SK-N-SH treated with all-trans-retinoic acid at 6 μM for 48 hours (cell line): ENCODE measurements at regions not wholly inside any gene's neighbourhood (a gene's known extent, or its start where the extent isn't known, plus 50 kb on each side); places are given as distances from the start of the nearest gene placed in this dataset.

Experiments
- ATAC-seq: fragments of 200-7000 bp; cut with Tn5 transposase; 3 replicates; pipeline ENCODE4 v1.9.1; 2020; ENCODE audit warnings: mild to moderate bottlenecking, moderate library complexity
- ARNTL ChIP-seq: fragments of 450-650 bp; formaldehyde crosslinking; IDR thresholded peaks from 2 replicates; pipeline ENCODE4 v1.5.0; 2020; ENCODE audit warnings: low read depth, mild to moderate bottlenecking, moderate library complexity, borderline replicate concordance
- BACH2 ChIP-seq: fragments of 250-450 bp; sonication (Bioruptor Pico); IDR thresholded peaks from 2 replicates; pipeline ENCODE4 v1.9.0; 2021; ENCODE audit warnings: mild to moderate bottlenecking, borderline replicate concordance
- CSDC2 ChIP-seq: fragments of 250-450 bp; sonication (Bioruptor Pico); IDR thresholded peaks from 2 replicates; pipeline ENCODE4 v1.5.0; 2020; ENCODE audit warnings: mild to moderate bottlenecking, moderate library complexity
- ESRRG ChIP-seq: fragments of 250-450 bp; sonication (Bioruptor Pico); IDR thresholded peaks from 2 replicates; pipeline ENCODE4 v1.6.1; 2021; ENCODE audit warnings: mild to moderate bottlenecking
- GLIS3 ChIP-seq: fragments of 250-450 bp; sonication (Bioruptor Pico); IDR thresholded peaks from 2 replicates; pipeline ENCODE4 v1.5.0; 2020; ENCODE audit warnings: mild to moderate bottlenecking, moderate library complexity
- ISL1 ChIP-seq: fragments of 250-450 bp; sonication (Bioruptor Pico); IDR thresholded peaks from 2 replicates; pipeline ENCODE4 v2.1.2; 2022; ENCODE audit warnings: mild to moderate bottlenecking, moderate library complexity
- OSR1 ChIP-seq: fragments of 250-450 bp; sonication (Bioruptor Pico); IDR thresholded peaks from 2 replicates; pipeline ENCODE4 v1.8.0; 2022; ENCODE audit warnings: moderate library complexity, mild to moderate bottlenecking, inconsistent platforms
- POU6F1 ChIP-seq: fragments of 250-450 bp; sonication (Bioruptor Pico); IDR thresholded peaks from 2 replicates; pipeline ENCODE4 v1.8.0; 2021; ENCODE audit warnings: low read depth, mild to moderate bottlenecking, moderate library complexity, borderline replicate concordance
- PPARA ChIP-seq: fragments of 250-450 bp; sonication (Bioruptor Pico); IDR thresholded peaks from 2 replicates; pipeline ENCODE4 v1.5.0; 2020; ENCODE audit warnings: mild to moderate bottlenecking, borderline replicate concordance
- RARB ChIP-seq: fragments of 250-450 bp; sonication (Bioruptor Pico); IDR thresholded peaks from 2 replicates; pipeline ENCODE4 v1.8.0; 2021; ENCODE audit warnings: mild to moderate bottlenecking, moderate library complexity
- SNAI2 ChIP-seq: fragments of 250-450 bp; sonication (Bioruptor Pico); IDR thresholded peaks from 2 replicates; pipeline ENCODE4 v1.5.0; 2020; ENCODE audit warnings: mild to moderate bottlenecking, moderate library complexity
- TCF4 ChIP-seq: fragments of 250-450 bp; sonication (Bioruptor Pico); IDR thresholded peaks from 2 replicates; pipeline ENCODE4 v1.8.0; 2021; ENCODE audit warnings: mild to moderate bottlenecking, moderate library complexity, borderline replicate concordance
- TOX ChIP-seq: fragments of 250-450 bp; sonication (Bioruptor Pico); IDR thresholded peaks from 2 replicates; pipeline ENCODE4 v1.8.0; 2021; ENCODE audit warnings: mild to moderate bottlenecking, moderate library complexity, borderline replicate concordance
- TSHZ2 ChIP-seq: fragments of 250-450 bp; sonication (Bioruptor Pico); IDR thresholded peaks from 2 replicates; pipeline ENCODE4 v1.5.0; 2020; ENCODE audit warnings: mild to moderate bottlenecking, moderate library complexity
- ZC3H10 ChIP-seq: fragments of 250-450 bp; sonication (Bioruptor Pico); IDR thresholded peaks from 2 replicates; pipeline ENCODE4 v1.5.1; 2021; ENCODE audit warnings: mild to moderate bottlenecking, moderate library complexity
- ZFP3 ChIP-seq: fragments of 250-450 bp; sonication (Bioruptor Pico); IDR thresholded peaks from 2 replicates; pipeline ENCODE4 v1.5.0; 2020; ENCODE audit warnings: mild to moderate bottlenecking, moderate library complexity
- ZFP30 ChIP-seq: fragments of 450-650 bp; formaldehyde crosslinking; IDR thresholded peaks from 2 replicates; pipeline ENCODE4 v1.5.0; 2022; ENCODE audit warnings: mild to moderate bottlenecking, moderate library complexity
- ZNF565 ChIP-seq: fragments of 450-650 bp; formaldehyde crosslinking; conservative IDR thresholded peaks from 2 replicates; pipeline ENCODE4 v1.5.0; 2020; ENCODE audit warnings: low read depth, mild to moderate bottlenecking, moderate library complexity
- ZNF70 ChIP-seq: fragments of 450-650 bp; formaldehyde crosslinking; IDR thresholded peaks from 2 replicates; pipeline ENCODE4 v1.5.0; 2020; ENCODE audit warnings: mild to moderate bottlenecking, moderate library complexity
- ZNF8 ChIP-seq: fragments of 450-650 bp; formaldehyde crosslinking; IDR thresholded peaks from 2 replicates; pipeline ENCODE4 v1.5.0; 2020; ENCODE audit warnings: mild to moderate bottlenecking, moderate library complexity
- TF ChIP-seq, protein P1 (sequence below): fragments of 250-450 bp; sonication (Bioruptor Pico); IDR thresholded peaks from 2 replicates; pipeline ENCODE4 v1.8.0; 2020; ENCODE audit warnings: mild to moderate bottlenecking, moderate library complexity, borderline replicate concordance
- TF ChIP-seq, protein P2 (sequence below): fragments of 250-450 bp; sonication (Bioruptor Pico); IDR thresholded peaks from 2 replicates; pipeline ENCODE4 v1.5.1; 2021; ENCODE audit warnings: mild to moderate bottlenecking, moderate library complexity
- TF ChIP-seq, protein P3 (sequence below): fragments of 250-450 bp; sonication (Bioruptor Pico); IDR thresholded peaks from 2 replicates; pipeline ENCODE4 v1.5.1; 2020; ENCODE audit warnings: low read depth, mild to moderate bottlenecking, moderate library complexity

- TF ChIP-seq, protein P1, sequence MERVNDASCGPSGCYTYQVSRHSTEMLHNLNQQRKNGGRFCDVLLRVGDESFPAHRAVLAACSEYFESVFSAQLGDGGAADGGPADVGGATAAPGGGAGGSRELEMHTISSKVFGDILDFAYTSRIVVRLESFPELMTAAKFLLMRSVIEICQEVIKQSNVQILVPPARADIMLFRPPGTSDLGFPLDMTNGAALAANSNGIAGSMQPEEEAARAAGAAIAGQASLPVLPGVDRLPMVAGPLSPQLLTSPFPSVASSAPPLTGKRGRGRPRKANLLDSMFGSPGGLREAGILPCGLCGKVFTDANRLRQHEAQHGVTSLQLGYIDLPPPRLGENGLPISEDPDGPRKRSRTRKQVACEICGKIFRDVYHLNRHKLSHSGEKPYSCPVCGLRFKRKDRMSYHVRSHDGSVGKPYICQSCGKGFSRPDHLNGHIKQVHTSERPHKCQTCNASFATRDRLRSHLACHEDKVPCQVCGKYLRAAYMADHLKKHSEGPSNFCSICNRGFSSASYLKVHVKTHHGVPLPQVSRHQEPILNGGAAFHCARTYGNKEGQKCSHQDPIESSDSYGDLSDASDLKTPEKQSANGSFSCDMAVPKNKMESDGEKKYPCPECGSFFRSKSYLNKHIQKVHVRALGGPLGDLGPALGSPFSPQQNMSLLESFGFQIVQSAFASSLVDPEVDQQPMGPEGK (CRISPR knock-in tag), result no peak
- TF ChIP-seq ZNF565, result no peak
- TF ChIP-seq ISL1 (CRISPR knock-in tag), result no peak
Observed at GRCh38 chr4:100708776-100709175, 191.0 kb upstream of the EMCN start (continued).

DNA sequence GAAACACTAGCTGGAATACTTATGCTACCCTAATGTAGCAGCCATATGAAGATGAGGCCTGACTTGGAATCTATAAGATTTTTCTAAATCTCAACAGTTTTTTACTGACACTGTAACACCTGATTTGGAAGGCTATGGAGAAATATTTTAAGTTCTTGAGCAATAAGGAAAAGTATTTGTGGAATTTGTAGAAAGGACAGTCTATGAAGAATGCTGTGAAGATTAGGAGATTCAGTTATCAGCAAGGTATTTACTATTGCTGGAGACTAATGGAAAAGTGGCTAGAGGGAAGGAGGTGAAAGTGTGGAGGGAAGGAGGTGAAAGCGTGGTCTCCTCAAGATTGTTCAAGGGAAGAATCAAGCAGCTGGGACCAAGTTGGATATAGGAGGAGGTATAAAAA, 190.0 kb upstream of the EMCN start:
- TF ChIP-seq ZNF565, result no peak
- TF ChIP-seq SNAI2 (CRISPR knock-in tag), result no peak
- no peak for TF ChIP-seq PPARA
- ATAC-seq, result no peak

DNA sequence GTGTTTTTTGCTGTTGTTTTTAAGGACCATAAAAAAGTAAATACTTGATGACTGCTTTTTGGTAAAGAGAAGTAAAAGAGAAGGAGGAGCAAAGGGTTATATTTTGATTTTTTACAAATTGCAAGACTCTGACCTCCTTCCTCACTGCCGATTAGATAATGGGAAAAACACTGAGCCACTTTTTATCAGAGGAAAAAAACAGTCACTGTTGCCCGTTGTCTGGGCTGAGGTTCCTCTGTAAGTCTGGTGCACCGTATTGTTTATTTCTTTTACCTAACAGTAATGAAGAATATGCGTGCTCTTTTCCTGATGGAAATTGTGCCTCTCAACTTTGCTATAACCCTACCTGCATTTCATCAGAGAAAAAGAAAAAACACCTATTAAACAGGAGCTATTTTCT, 178.7 kb upstream of the EMCN start:
- no peak for TF ChIP-seq ARNTL (CRISPR knock-in tag)
- no peak for TF ChIP-seq CSDC2 (CRISPR knock-in tag)
- no peak for TF ChIP-seq ZFP3
- TF ChIP-seq, protein P2, sequence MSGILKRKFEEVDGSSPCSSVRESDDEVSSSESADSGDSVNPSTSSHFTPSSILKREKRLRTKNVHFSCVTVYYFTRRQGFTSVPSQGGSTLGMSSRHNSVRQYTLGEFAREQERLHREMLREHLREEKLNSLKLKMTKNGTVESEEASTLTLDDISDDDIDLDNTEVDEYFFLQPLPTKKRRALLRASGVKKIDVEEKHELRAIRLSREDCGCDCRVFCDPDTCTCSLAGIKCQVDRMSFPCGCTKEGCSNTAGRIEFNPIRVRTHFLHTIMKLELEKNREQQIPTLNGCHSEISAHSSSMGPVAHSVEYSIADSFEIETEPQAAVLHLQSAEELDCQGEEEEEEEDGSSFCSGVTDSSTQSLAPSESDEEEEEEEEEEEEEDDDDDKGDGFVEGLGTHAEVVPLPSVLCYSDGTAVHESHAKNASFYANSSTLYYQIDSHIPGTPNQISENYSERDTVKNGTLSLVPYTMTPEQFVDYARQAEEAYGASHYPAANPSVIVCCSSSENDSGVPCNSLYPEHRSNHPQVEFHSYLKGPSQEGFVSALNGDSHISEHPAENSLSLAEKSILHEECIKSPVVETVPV (CRISPR knock-in tag), result no peak
- TF ChIP-seq, protein P1 (CRISPR knock-in tag), result no peak
- no peak for TF ChIP-seq TOX
- no peak for TF ChIP-seq ESRRG (CRISPR knock-in tag)
- TF ChIP-seq BACH2, result no peak
- TF ChIP-seq TSHZ2, result no peak
- no peak for TF ChIP-seq PPARA
- no peak for TF ChIP-seq ZNF565
- no peak for TF ChIP-seq OSR1
- no peak for TF ChIP-seq ZNF70
- no peak for TF ChIP-seq RARB (CRISPR knock-in tag)
- no peak for TF ChIP-seq POU6F1 (CRISPR knock-in tag)

GRCh38 chr4:100695871-100696270, 178.0 kb upstream of the EMCN start:
- TF ChIP-seq GLIS3 (CRISPR knock-in tag) (no peak), ZNF565 (no peak), TOX (no peak), ESRRG (CRISPR knock-in tag) (no peak), ZNF8 (no peak), TCF4 (no peak), ZC3H10 (CRISPR knock-in tag) (no peak), PPARA (no peak), OSR1 (no peak), ZFP30 (no peak), BACH2 (no peak), ZNF70 (no peak)
- TF ChIP-seq, protein P1 (CRISPR knock-in tag), result no peak
- TF ChIP-seq, protein P3, sequence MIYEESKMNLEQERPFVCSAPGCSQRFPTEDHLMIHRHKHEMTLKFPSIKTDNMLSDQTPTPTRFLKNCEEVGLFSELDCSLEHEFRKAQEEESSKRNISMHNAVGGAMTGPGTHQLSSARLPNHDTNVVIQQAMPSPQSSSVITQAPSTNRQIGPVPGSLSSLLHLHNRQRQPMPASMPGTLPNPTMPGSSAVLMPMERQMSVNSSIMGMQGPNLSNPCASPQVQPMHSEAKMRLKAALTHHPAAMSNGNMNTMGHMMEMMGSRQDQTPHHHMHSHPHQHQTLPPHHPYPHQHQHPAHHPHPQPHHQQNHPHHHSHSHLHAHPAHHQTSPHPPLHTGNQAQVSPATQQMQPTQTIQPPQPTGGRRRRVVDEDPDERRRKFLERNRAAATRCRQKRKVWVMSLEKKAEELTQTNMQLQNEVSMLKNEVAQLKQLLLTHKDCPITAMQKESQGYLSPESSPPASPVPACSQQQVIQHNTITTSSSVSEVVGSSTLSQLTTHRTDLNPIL (CRISPR knock-in tag), result no peak
- ATAC-seq, result no peak

More for the DNA sequence above, 178.7 kb upstream of the EMCN start:
- no peak for ATAC-seq
